K562 (cell line): ENCODE measurements at regions not wholly inside any gene's neighbourhood (a gene's known extent, or its start where the extent isn't known, plus 50 kb on each side); places are given as distances from the start of the nearest gene placed in this dataset.

ENCODE experiments used
- ATAC-seq: fragments of 200-7000 bp; cut with Tn5 transposase; 3 replicates; pipeline ENCODE4 v1.9.1; 2020; ENCODE audit warnings: moderate library complexity
- BruUV-seq: library from RNA; stranded (reverse); fragments of 400-500 nt; replicated peaks from 2 replicates; lab custom pipeline; 2021; lab: Mats Ljungman, UMichigan
- CTCF ChIA-PET: fragments of 300-600 bp; formaldehyde crosslinking; extraction: SDS; loops from one replicate; lab custom pipeline; 2021; ENCODE audit warnings: low intra/inter-chr PET ratio; lab: Yijun Ruan, JAX
- POLR2A ChIA-PET: fragments of 300-600, 350-650 bp; sonication (Branson Sonifier 250); formaldehyde crosslinking; extraction: SDS; loops from one replicate; lab custom pipeline; 2021; ENCODE audit warnings: antibody characterized with exemption, inconsistent platforms; lab: Yijun Ruan, JAX
- DNase-seq, 4 experiments: peaks; one replicate each; pipeline versions ENCODE4 v3.0.0 to v3.0.0-alpha.2; 2011 to 2018; ENCODE audit warnings: low spot score in 3 of 4, mixed read lengths in 3 of 4; ENCODE audit errors: extremely low read depth in 1 of 4
- FAIRE-seq: peaks from 2 replicates; lab custom pipeline; 2011; peaks lifted over from hg19 to GRCh38; lab: Jason Lieb, UNC
- H2AFZ ChIP-seq: 2 replicates; pipeline ENCODE4 v1.6.0; 2011; ENCODE audit warnings: low read depth, low read length, control low read depth, inconsistent platforms
- H3K27ac ChIP-seq: fragments of 200-600 bp; 3 replicates; pipeline ENCODE4 v1.8.0; 2011; ENCODE audit warnings: low read depth, mild to moderate bottlenecking, control low read depth, inconsistent platforms, low read length, moderate library complexity, mixed read lengths; ENCODE audit errors: extremely low read depth
- H3K27me3 ChIP-seq, 2 experiments: fragments of 300-600 bp in 1 of 2; 2 replicates in 1 of 2; 3 replicates in 1 of 2; pipeline versions ENCODE4 v1.6.0 to v1.8.0; 2011; ENCODE audit warnings: inconsistent platforms in 2 of 2, low read length in 2 of 2, mild to moderate bottlenecking in 1 of 2, mixed read lengths in 1 of 2, moderate library complexity in 1 of 2; ENCODE audit not compliant: control insufficient read depth in 2 of 2, insufficient read depth in 2 of 2
- H3K36me3 ChIP-seq: fragments of 300-600 bp; 3 replicates; pipeline ENCODE4 v1.8.0; 2011; ENCODE audit warnings: mild to moderate bottlenecking, low read length, inconsistent platforms; ENCODE audit not compliant: control insufficient read depth, insufficient read depth
- H3K4me1 ChIP-seq, 2 experiments: fragments of 200-600 bp in 1 of 2; replicated peaks in 1 of 2; 2 replicates in 1 of 2; 3 replicates in 1 of 2; pipeline versions ENCODE4 v1.5.1 to v1.8.0; 2011; ENCODE audit warnings: inconsistent platforms in 2 of 2, low read length in 2 of 2, mild to moderate bottlenecking in 1 of 2, mixed read lengths in 1 of 2, moderate library complexity in 1 of 2; ENCODE audit not compliant: control insufficient read depth in 2 of 2, insufficient read depth in 2 of 2
- H3K4me2 ChIP-seq: 2 replicates; pipeline ENCODE4 v1.6.1; 2011; ENCODE audit warnings: low read length, control low read depth, inconsistent platforms, mixed read lengths; ENCODE audit not compliant: insufficient read depth
- H3K4me3 ChIP-seq: fragments of 200-600 bp; sonication (generic), shearing (Covaris generic); 2 replicates; pipeline ENCODE4 v1.5.1; 2016; ENCODE audit warnings: control low read depth, inconsistent platforms
- H3K79me2 ChIP-seq: fragments of 200-600 bp; 3 replicates; pipeline ENCODE4 v1.8.0; 2011; ENCODE audit warnings: low read length, inconsistent platforms; ENCODE audit not compliant: control insufficient read depth, insufficient read depth
- H3K9ac ChIP-seq, 2 experiments: 2 replicates each; pipeline versions ENCODE4 v1.6.0 to v1.6.1; 2011; ENCODE audit warnings: low read depth in 2 of 2, low read length in 2 of 2, control low read depth in 1 of 2, inconsistent platforms in 1 of 2, mild to moderate bottlenecking in 1 of 2, mixed read lengths in 1 of 2; ENCODE audit not compliant: insufficient read depth in 1 of 2
- H3K9me1 ChIP-seq: one replicate; pipeline ENCODE4 v1.6.0; 2011; ENCODE audit warnings: inconsistent platforms, mild to moderate bottlenecking, low read length, moderate library complexity; ENCODE audit not compliant: control insufficient read depth, insufficient read depth
- H3K9me3 ChIP-seq: replicated peaks from 2 replicates; pipeline ENCODE4 v1.5.1; 2011; ENCODE audit warnings: low read depth, low read length, inconsistent platforms; ENCODE audit not compliant: control insufficient read depth, insufficient read depth
- H4K20me1 ChIP-seq: replicated peaks from 2 replicates; pipeline ENCODE4 v1.6.1; 2011; ENCODE audit warnings: low read length, inconsistent platforms, mixed read lengths; ENCODE audit not compliant: control insufficient read depth, insufficient read depth
- ARID3A ChIP-seq: IDR thresholded peaks from 2 replicates; pipeline ENCODE4 v1.6.1; 2012; ENCODE audit warnings: low read depth, low read length, improper control_type of control experiment, borderline replicate concordance
- COPS2 ChIP-seq: fragments of 450-650 bp; conservative IDR thresholded peaks from 2 replicates; pipeline ENCODE4 v1.6.1; 2016; ENCODE audit warnings: mild to moderate bottlenecking, moderate library complexity
- GABPB1 ChIP-seq: sonication (generic); formaldehyde crosslinking; IDR thresholded peaks from 2 replicates; pipeline ENCODE4 v1.8.0; 2022; ENCODE audit warnings: mild to moderate bottlenecking, missing genetic modification reagents
- GTF2F1 ChIP-seq: IDR thresholded peaks from 2 replicates; pipeline ENCODE4 v1.6.1; 2011; ENCODE audit warnings: low read depth, low read length, improper control_type of control experiment
- HDAC3 ChIP-seq: fragments of 450-650 bp; IDR thresholded peaks from 2 replicates; pipeline ENCODE4 v1.6.1; 2018; ENCODE audit warnings: borderline replicate concordance, mild to moderate bottlenecking, moderate library complexity; ENCODE audit not compliant: partially characterized antibody
- HMBOX1 ChIP-seq: sonication (generic); IDR thresholded peaks from 2 replicates; pipeline ENCODE4 v1.6.1; 2016
- KLF10 ChIP-seq: fragments of 250-450 bp; sonication (Bioruptor Pico); IDR thresholded peaks from 2 replicates; pipeline ENCODE4 v1.6.1; 2021; ENCODE audit warnings: matching md5 sums
- MNT ChIP-seq, 2 experiments: fragments of 450-650 bp; conservative IDR thresholded peaks; 2 replicates each; pipeline ENCODE4 v1.6.1; 2017; ENCODE audit warnings: mild to moderate bottlenecking in 2 of 2, moderate library complexity in 2 of 2
- POLR2G ChIP-seq: fragments of 200-400 bp; formaldehyde crosslinking; IDR thresholded peaks from 2 replicates; pipeline ENCODE4 v1.6.1; 2017; ENCODE audit warnings: low read depth, mild to moderate bottlenecking, antibody characterized with exemption, low read length, moderate library complexity
- RB1 ChIP-seq: fragments of 450-650 bp; IDR thresholded peaks from 2 replicates; pipeline ENCODE4 v1.6.1; 2017; ENCODE audit warnings: low read depth, mild to moderate bottlenecking
- THRA ChIP-seq: fragments of 450-650 bp; IDR thresholded peaks from 2 replicates; pipeline ENCODE4 v1.6.1; 2017; ENCODE audit warnings: mild to moderate bottlenecking, moderate library complexity
- ZNF274 ChIP-seq: IDR thresholded peaks from 2 replicates; pipeline ENCODE4 v1.6.1; 2011; ENCODE audit warnings: low read depth, mild to moderate bottlenecking, low read length, moderate library complexity, borderline replicate concordance
- ZNF277 ChIP-seq: fragments of 250-450 bp; sonication (Bioruptor Pico); IDR thresholded peaks from 2 replicates; pipeline ENCODE4 v1.8.0; 2022; ENCODE audit warnings: inconsistent platforms, mild to moderate bottlenecking, moderate library complexity, borderline replicate concordance
- WGBS: fragments of 100-300 bp; shearing (Covaris generic); methylation state at CpG from one replicate; pipeline ENCODE4 v1.1.6; 2016; ENCODE audit warnings: low coverage, mixed read lengths; ENCODE audit not compliant: insufficient coverage; ENCODE audit errors: missing lambda C conversion rate; 5-methylcytosine and 5-hydroxymethylcytosine counted together
- in situ Hi-C: fragments of 300-500 bp; cut with MboI; formaldehyde crosslinking; loops from 4 replicates; pipeline ENCODE4 v1.15.0; 2018; ENCODE audit warnings: inconsistent platforms, mixed read lengths
- intact Hi-C: fragments of 100-400 bp; cut with micrococcal nuclease; formaldehyde crosslinking; loops from 2 replicates; pipeline ENCODE4 v1.14.2; 2022

GRCh38 chr6:156534594-156534993 is 242.6 kb upstream of the ARID1B start (continued):
- TF ChIP-seq KLF10 (CRISPR knock-in tag) = no peak
- TF ChIP-seq ZNF277 (CRISPR knock-in tag) = no peak
- TF ChIP-seq COPS2 = no peak
- TF ChIP-seq HMBOX1 = no peak
- no peak for TF ChIP-seq THRA

- Histone ChIP-seq H3K4me3 (no peak overlapping the region), H3K27ac (no peak overlapping the region)
- POLR2A ChIA-PET = interaction anchor here (0.6 kb wide), 1 partner anchor 21 kb away, joined by 3 read pairs; no protein-coding TSS in a partner anchor
- TF ChIP-seq POLR2G = no peak
- no peak for TF ChIP-seq MNT (conservative IDR thresholded peaks at IDR 0.05)
- no peak for TF ChIP-seq GABPB1
- no peak for TF ChIP-seq HDAC3
- TF ChIP-seq RB1 = no peak
- TF ChIP-seq ARID3A = no peak
- no peak for TF ChIP-seq GTF2F1
- TF ChIP-seq ZNF274 = no peak
- TF ChIP-seq, all 486 proteins: peak for 0
- H2AFZ ChIP-seq = no peak overlapping the region
- ATAC-seq (no peak), DNase-seq (no peak), FAIRE-seq (no peak)
- H3K9ac ChIP-seq = no peak overlapping the region
- H3K4me2 ChIP-seq = no peak overlapping the region
- no TSS peak for BruUV-seq
- H4K20me1 ChIP-seq = no peaks in the 10 kb centered on the region
- H3K4me1 ChIP-seq = no peaks in the 10 kb centered on the region
- peaks cover 0 to 10% of the 10 kb centered on the region in 2 experiments; a peak in 3 of 5 replicates for H3K27me3 ChIP-seq
- intact Hi-C loops = no loop called here
- no peaks in the 10 kb centered on the region for H3K9me1 ChIP-seq
- CTCF ChIA-PET = no interaction called here
- H3K9me3 ChIP-seq = no peaks in the 10 kb centered on the region
- 0% methylated on average over 4 of the region's 4 CpGs for WGBS
- H3K36me3 ChIP-seq = no peaks in the 10 kb centered on the region
- in situ Hi-C loops = no loop called here
- no peaks in the 10 kb centered on the region for H3K79me2 ChIP-seq
These were observed 243.2 kb upstream of the ARID1B start for GRCh38 chr6:156533872-156534524.
